ENCODE measurements at regions not wholly inside any gene's neighbourhood (a gene's known extent, or its start where the extent isn't known, plus 50 kb on each side); places are given as distances from the start of the nearest gene placed in this dataset.
A peak's percentile ranks its signal among the peaks of the same experiment; 100 is the strongest.

- Histone ChIP-seq H3K79me1 (ENCODE audit: low read depth, low read length) (no peaks in the 10 kb centered on the region), H3K9me3 (replicated peaks in 1 of 2; ENCODE audit: control insufficient read depth in 2 of 2, insufficient read depth in 1 of 2, low read depth in 1 of 2, low read length in 2 of 2) (no peaks in the 10 kb centered on the region), H4K8ac (ENCODE audit: low read depth, low read length) (no peak overlapping the region), H3K23ac (ENCODE audit: low read depth, low read length, poor library complexity) (no peak overlapping the region), H2AK5ac (ENCODE audit: low read depth, low read length) (no peak overlapping the region), H3K4ac (ENCODE audit: low read length) (no peak overlapping the region), H2BK15ac (ENCODE audit: low read length) (no peak overlapping the region), H3K36me3 (replicated peaks in 1 of 2; ENCODE audit: control insufficient read depth in 2 of 2, insufficient read depth in 2 of 2, low read length in 2 of 2) (no peaks in the 10 kb centered on the region), H2AFZ (ENCODE audit: low read length) (no peak overlapping the region), H4K91ac (ENCODE audit: low read depth, low read length, poor library complexity) (no peak overlapping the region), H3K9ac (ENCODE audit: low read depth, low read length, poor library complexity) (no peak overlapping the region), H2BK120ac (ENCODE audit: low read depth, low read length) (no peak overlapping the region), H3K14ac (ENCODE audit: low read length) (no peak overlapping the region), H3K4me2 (ENCODE audit: insufficient read depth, low read length, poor library complexity, severe bottlenecking) (no peak overlapping the region), H3K4me1 (ENCODE audit: control insufficient read depth in 2 of 2, insufficient read depth in 1 of 2, low read depth in 1 of 2, low read length in 2 of 2) (peaks cover 0 to 3% of the 10 kb centered on the region in 2 donors), H3K27ac (replicated peaks; ENCODE audit: low read length) (no peak overlapping the region), H2BK12ac (ENCODE audit: low read length) (no peak overlapping the region), H3K27me3 (ENCODE audit: control insufficient read depth in 3 of 3, insufficient read depth in 3 of 3, low read depth in 1 of 3, low read length in 3 of 3) (no peaks in the 10 kb centered on the region), H3K4me3 (ENCODE audit: low read length in 2 of 2) (no peak overlapping the region), H2BK5ac (ENCODE audit: low read length) (no peak overlapping the region), H3K18ac (ENCODE audit: low read length) (no peak overlapping the region)
- DNase-seq (ENCODE audit: low spot score), result no peak
- no CpG with 5 or more reads among the region's 2 CpGs for WGBS, 2 donors (ENCODE audit: extremely low coverage in 2 of 2, insufficient read length in 2 of 2, insufficient replicate concordance in 1 of 2)
These were observed 1136.8 kb upstream of the TENM3 start for GRCh38 chr4:181106398-181106797.

DNA sequence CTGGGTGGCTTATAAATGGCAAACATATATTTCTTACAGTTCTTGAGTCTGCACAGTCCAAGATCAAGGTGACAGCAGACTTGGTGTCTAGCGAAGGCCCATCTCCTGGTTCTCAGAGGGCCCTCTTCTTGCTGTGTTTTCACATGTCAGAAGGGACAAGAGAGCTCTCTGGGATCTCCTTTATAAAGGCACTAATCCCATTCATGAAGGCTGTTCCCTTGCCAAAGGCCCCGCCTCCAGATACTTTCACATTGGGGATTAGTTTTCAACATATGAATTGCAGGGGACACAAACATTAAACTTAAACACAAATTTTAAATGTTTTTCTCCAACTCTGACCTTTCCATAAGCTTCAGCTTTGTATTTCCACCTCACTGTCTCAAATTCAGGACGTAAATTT is 1135.0 kb upstream of the TENM3 start:
- Histone ChIP-seq H3K27me3 (ENCODE audit: control insufficient read depth in 3 of 3, insufficient read depth in 3 of 3, low read depth in 1 of 3, low read length in 3 of 3) (no peaks in the 10 kb centered on the region), H2BK15ac (ENCODE audit: low read length) (no peak overlapping the region), H3K9me3 (replicated peaks in 1 of 2; ENCODE audit: control insufficient read depth in 2 of 2, insufficient read depth in 1 of 2, low read depth in 1 of 2, low read length in 2 of 2) (no peaks in the 10 kb centered on the region), H4K91ac (ENCODE audit: low read depth, low read length, poor library complexity) (no peak overlapping the region), H2AFZ (ENCODE audit: low read length) (peak overlapping the region; percentile 65), H2AK5ac (ENCODE audit: low read depth, low read length) (no peak overlapping the region), H3K4ac (ENCODE audit: low read length) (no peak overlapping the region), H3K4me2 (ENCODE audit: insufficient read depth, low read length, poor library complexity, severe bottlenecking) (no peak overlapping the region), H3K4me3 (ENCODE audit: low read length in 2 of 2) (no peak overlapping the region), H2BK12ac (ENCODE audit: low read length) (no peak overlapping the region), H3K14ac (ENCODE audit: low read length) (no peak overlapping the region), H3K9ac (ENCODE audit: low read depth, low read length, poor library complexity) (no peak overlapping the region), H3K18ac (ENCODE audit: low read length) (no peak overlapping the region), H2BK120ac (ENCODE audit: low read depth, low read length) (no peak overlapping the region), H3K27ac (replicated peaks; ENCODE audit: low read length) (no peak overlapping the region), H2BK5ac (ENCODE audit: low read length) (no peak overlapping the region), H3K36me3 (replicated peaks in 1 of 2; ENCODE audit: control insufficient read depth in 2 of 2, insufficient read depth in 2 of 2, low read length in 2 of 2) (no peaks in the 10 kb centered on the region), H3K4me1 (ENCODE audit: control insufficient read depth in 2 of 2, insufficient read depth in 1 of 2, low read depth in 1 of 2, low read length in 2 of 2) (peaks cover 0 to 3% of the 10 kb centered on the region in 2 donors), H3K79me1 (ENCODE audit: low read depth, low read length) (no peaks in the 10 kb centered on the region), H3K23ac (ENCODE audit: low read depth, low read length, poor library complexity) (no peak overlapping the region), H4K8ac (ENCODE audit: low read depth, low read length) (no peak overlapping the region)
- no peak for DNase-seq (ENCODE audit: low spot score)
- WGBS, 2 donors (ENCODE audit: extremely low coverage in 2 of 2, insufficient read length in 2 of 2, insufficient replicate concordance in 1 of 2), result no CpG with 5 or more reads among the region's 3 CpGs

GRCh38 chr4:181119186-181119585 is 1124.0 kb upstream of the TENM3 start:
- H3K27ac ChIP-seq (replicated peaks; ENCODE audit: low read length), result no peak overlapping the region
- H3K18ac ChIP-seq (ENCODE audit: low read length), result no peak overlapping the region
- H2BK120ac ChIP-seq (ENCODE audit: low read depth, low read length), result no peak overlapping the region
- no peaks in the 10 kb centered on the region for H3K79me1 ChIP-seq (ENCODE audit: low read depth, low read length)
- H3K9me3 ChIP-seq (replicated peaks in 1 of 2; ENCODE audit: control insufficient read depth in 2 of 2, insufficient read depth in 1 of 2, low read depth in 1 of 2, low read length in 2 of 2), result no peaks in the 10 kb centered on the region
- no peak overlapping the region for H3K4me3 ChIP-seq (ENCODE audit: low read length in 2 of 2)
- H3K23ac ChIP-seq (ENCODE audit: low read depth, low read length, poor library complexity), result no peak overlapping the region
- no peak overlapping the region for H4K8ac ChIP-seq (ENCODE audit: low read depth, low read length)
- H3K4ac ChIP-seq (ENCODE audit: low read length), result no peak overlapping the region
- H3K14ac ChIP-seq (ENCODE audit: low read length), result no peak overlapping the region
- H3K4me2 ChIP-seq (ENCODE audit: insufficient read depth, low read length, poor library complexity, severe bottlenecking), result no peak overlapping the region
- WGBS, 2 donors (ENCODE audit: extremely low coverage in 2 of 2, insufficient read length in 2 of 2, insufficient replicate concordance in 1 of 2), result no CpG with 5 or more reads among the region's 4 CpGs
- H2AFZ ChIP-seq (ENCODE audit: low read length), result peak overlapping the region; percentile 54
- H3K9ac ChIP-seq (ENCODE audit: low read depth, low read length, poor library complexity), result no peak overlapping the region
- no peak overlapping the region for H2BK5ac ChIP-seq (ENCODE audit: low read length)
- DNase-seq (ENCODE audit: low spot score), result no peak
- no peak overlapping the region for H4K91ac ChIP-seq (ENCODE audit: low read depth, low read length, poor library complexity)
- H3K27me3 ChIP-seq (ENCODE audit: control insufficient read depth in 3 of 3, insufficient read depth in 3 of 3, low read depth in 1 of 3, low read length in 3 of 3), result no peaks in the 10 kb centered on the region
- no peaks in the 10 kb centered on the region for H3K36me3 ChIP-seq (replicated peaks in 1 of 2; ENCODE audit: control insufficient read depth in 2 of 2, insufficient read depth in 2 of 2, low read length in 2 of 2)
- no peak overlapping the region for H2AK5ac ChIP-seq (ENCODE audit: low read depth, low read length)
- H3K4me1 ChIP-seq (ENCODE audit: control insufficient read depth in 2 of 2, insufficient read depth in 1 of 2, low read depth in 1 of 2, low read length in 2 of 2), result peaks cover 1 to 10% of the 10 kb centered on the region in 2 donors
- H2BK15ac ChIP-seq (ENCODE audit: low read length), result no peak overlapping the region
- H2BK12ac ChIP-seq (ENCODE audit: low read length), result no peak overlapping the region

- H2BK12ac ChIP-seq (ENCODE audit: low read length), result no peak overlapping the region
- no peak overlapping the region for H2BK5ac ChIP-seq (ENCODE audit: low read length)
- no peaks in the 10 kb centered on the region for H3K36me3 ChIP-seq (replicated peaks in 1 of 2; ENCODE audit: control insufficient read depth in 2 of 2, insufficient read depth in 2 of 2, low read length in 2 of 2)
- H3K4me1 ChIP-seq (ENCODE audit: control insufficient read depth in 2 of 2, insufficient read depth in 1 of 2, low read depth in 1 of 2, low read length in 2 of 2), result peaks cover 1 to 10% of the 10 kb centered on the region in 2 donors
- no peak overlapping the region for H3K4me2 ChIP-seq (ENCODE audit: insufficient read depth, low read length, poor library complexity, severe bottlenecking)
- H3K27ac ChIP-seq (replicated peaks; ENCODE audit: low read length), result no peak overlapping the region
- no peaks in the 10 kb centered on the region for H3K27me3 ChIP-seq (ENCODE audit: control insufficient read depth in 3 of 3, insufficient read depth in 3 of 3, low read depth in 1 of 3, low read length in 3 of 3)
- DNase-seq (ENCODE audit: low spot score), result no peak
- H2AK5ac ChIP-seq (ENCODE audit: low read depth, low read length), result no peak overlapping the region
- H3K9ac ChIP-seq (ENCODE audit: low read depth, low read length, poor library complexity), result no peak overlapping the region
- H4K8ac ChIP-seq (ENCODE audit: low read depth, low read length), result no peak overlapping the region
- H3K9me3 ChIP-seq (replicated peaks in 1 of 2; ENCODE audit: control insufficient read depth in 2 of 2, insufficient read depth in 1 of 2, low read depth in 1 of 2, low read length in 2 of 2), result no peaks in the 10 kb centered on the region
- no peaks in the 10 kb centered on the region for H3K79me1 ChIP-seq (ENCODE audit: low read depth, low read length)
- no peak overlapping the region for H3K23ac ChIP-seq (ENCODE audit: low read depth, low read length, poor library complexity)
- no peak overlapping the region for H2BK120ac ChIP-seq (ENCODE audit: low read depth, low read length)
- no peak overlapping the region for H4K91ac ChIP-seq (ENCODE audit: low read depth, low read length, poor library complexity)
- 100% methylated on average over 1 of the region's 7 CpGs; no CpG with 5 or more reads in 1 of the 2 donors for WGBS, 2 donors (ENCODE audit: extremely low coverage in 2 of 2, insufficient read length in 2 of 2, insufficient replicate concordance in 1 of 2)
- H3K4me3 ChIP-seq (ENCODE audit: low read length in 2 of 2), result no peak overlapping the region
- no peak overlapping the region for H3K18ac ChIP-seq (ENCODE audit: low read length)
- H2BK15ac ChIP-seq (ENCODE audit: low read length), result no peak overlapping the region
- H3K14ac ChIP-seq (ENCODE audit: low read length), result no peak overlapping the region
- no peak overlapping the region for H3K4ac ChIP-seq (ENCODE audit: low read length)
- no peak overlapping the region for H2AFZ ChIP-seq (ENCODE audit: low read length)
These were observed 1121.5 kb upstream of the TENM3 start for GRCh38 chr4:181121733-181122132.

Data from neuronal stem cell (in vitro differentiated cells).